ENCODE measurements at regions not wholly inside any gene's neighbourhood (a gene's known extent, or its start where the extent isn't known, plus 50 kb on each side); places are given as distances from the start of the nearest gene placed in this dataset.

DNA sequence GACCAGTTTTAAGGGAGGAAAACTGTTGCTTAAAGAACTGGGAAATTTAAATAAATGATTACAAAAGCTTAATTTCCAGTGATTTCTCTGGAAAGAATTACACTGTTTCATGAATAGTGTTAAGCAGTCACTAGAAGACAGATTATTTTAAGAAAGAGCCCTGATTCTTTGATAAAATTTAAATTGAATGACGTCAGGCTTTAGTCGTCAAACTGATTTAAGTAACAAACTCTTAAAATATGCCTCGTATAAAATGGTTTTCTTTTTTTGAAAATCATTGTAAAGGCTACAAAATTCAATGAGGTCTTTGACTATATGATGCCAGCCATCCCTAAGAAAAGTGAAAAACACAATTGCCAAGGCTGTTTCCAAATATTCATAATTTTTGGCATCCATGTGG lies 465.0 kb downstream of the NR4A2 start:
- no peak overlapping the region for H3K4me3 ChIP-seq (ENCODE audit: low read depth, low read length)
- DNase-seq (ENCODE audit: low read depth), result no peak
- TF ChIP-seq, protein P1, sequence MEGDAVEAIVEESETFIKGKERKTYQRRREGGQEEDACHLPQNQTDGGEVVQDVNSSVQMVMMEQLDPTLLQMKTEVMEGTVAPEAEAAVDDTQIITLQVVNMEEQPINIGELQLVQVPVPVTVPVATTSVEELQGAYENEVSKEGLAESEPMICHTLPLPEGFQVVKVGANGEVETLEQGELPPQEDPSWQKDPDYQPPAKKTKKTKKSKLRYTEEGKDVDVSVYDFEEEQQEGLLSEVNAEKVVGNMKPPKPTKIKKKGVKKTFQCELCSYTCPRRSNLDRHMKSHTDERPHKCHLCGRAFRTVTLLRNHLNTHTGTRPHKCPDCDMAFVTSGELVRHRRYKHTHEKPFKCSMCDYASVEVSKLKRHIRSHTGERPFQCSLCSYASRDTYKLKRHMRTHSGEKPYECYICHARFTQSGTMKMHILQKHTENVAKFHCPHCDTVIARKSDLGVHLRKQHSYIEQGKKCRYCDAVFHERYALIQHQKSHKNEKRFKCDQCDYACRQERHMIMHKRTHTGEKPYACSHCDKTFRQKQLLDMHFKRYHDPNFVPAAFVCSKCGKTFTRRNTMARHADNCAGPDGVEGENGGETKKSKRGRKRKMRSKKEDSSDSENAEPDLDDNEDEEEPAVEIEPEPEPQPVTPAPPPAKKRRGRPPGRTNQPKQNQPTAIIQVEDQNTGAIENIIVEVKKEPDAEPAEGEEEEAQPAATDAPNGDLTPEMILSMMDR (IDR thresholded peaks at IDR 0.05; ENCODE audit: insufficient read depth, low read length), result no peak

- TF ChIP-seq, protein P1 (IDR thresholded peaks at IDR 0.05; ENCODE audit: insufficient read depth, low read length), result no peak
- no peak for DNase-seq (ENCODE audit: low read depth)
- H3K4me3 ChIP-seq (ENCODE audit: low read depth, low read length), result no peak overlapping the region
Observed at GRCh38 chr2:155866477-155866876, 466.0 kb downstream of the NR4A2 start.

GRCh38 chr2:155852156-155852555 lies 480.4 kb downstream of the NR4A2 start:
- TF ChIP-seq, protein P1 (IDR thresholded peaks at IDR 0.05; ENCODE audit: insufficient read depth, low read length), result no peak
- H3K4me3 ChIP-seq (ENCODE audit: low read depth, low read length), result no peak overlapping the region
- no peak for DNase-seq (ENCODE audit: low read depth)

GRCh38 chr2:155846259-155846658 lies 486.3 kb downstream of the NR4A2 start:
- H3K4me3 ChIP-seq (ENCODE audit: low read depth, low read length), result no peak overlapping the region
- DNase-seq (ENCODE audit: low read depth), result no peak
- TF ChIP-seq, protein P1 (IDR thresholded peaks at IDR 0.05; ENCODE audit: insufficient read depth, low read length), result no peak

DNA sequence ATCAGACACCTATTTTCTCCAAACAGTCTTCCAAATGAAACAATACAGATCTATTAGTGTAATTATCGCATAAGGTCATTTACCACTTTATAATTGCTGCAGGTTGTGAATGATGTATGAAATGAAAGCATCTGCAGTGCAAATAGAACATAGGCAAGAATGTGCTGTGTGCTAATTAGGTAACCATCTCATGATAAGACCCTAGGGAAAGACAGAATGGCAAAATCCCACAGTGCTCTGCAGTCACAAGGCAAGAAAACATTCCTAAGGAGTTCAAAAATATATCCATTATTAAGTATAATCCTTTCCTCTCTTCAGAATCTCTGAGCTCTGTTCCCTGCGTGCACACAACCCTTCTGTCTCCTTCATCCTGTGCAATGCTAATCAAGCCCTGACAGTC lies 488.1 kb downstream of the NR4A2 start:
- no peak for DNase-seq (ENCODE audit: low read depth)
- TF ChIP-seq, protein P1 (IDR thresholded peaks at IDR 0.05; ENCODE audit: insufficient read depth, low read length), result no peak
- H3K4me3 ChIP-seq (ENCODE audit: low read depth, low read length), result no peak overlapping the region

DNA sequence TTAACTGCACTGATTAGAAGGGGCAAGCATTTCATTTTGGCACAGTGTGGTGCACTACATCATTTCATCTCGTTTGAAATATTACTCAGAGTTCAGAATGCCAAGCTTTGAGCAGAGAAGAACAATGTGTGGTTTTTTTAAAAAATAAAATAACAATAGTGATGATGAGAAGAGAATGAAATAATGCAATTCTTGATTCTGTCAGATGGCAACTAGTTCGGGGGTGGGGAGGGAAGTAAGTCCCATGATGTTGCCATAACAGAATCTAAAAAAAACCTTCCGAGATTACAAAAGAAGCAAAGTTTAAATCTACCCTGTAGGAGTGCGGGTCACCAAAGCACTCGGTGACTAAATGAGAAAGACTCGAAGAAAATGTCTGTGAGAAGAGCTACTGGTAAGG lies 490.4 kb downstream of the NR4A2 start:
- peak; percentile 90 for DNase-seq (ENCODE audit: low read depth)
- TF ChIP-seq, protein P1 (IDR thresholded peaks at IDR 0.05; ENCODE audit: insufficient read depth, low read length), result no peak
- no peak overlapping the region for H3K4me3 ChIP-seq (ENCODE audit: low read depth, low read length)

GRCh38 chr2:155841442-155841841 lies 491.1 kb downstream of the NR4A2 start:
- no peak overlapping the region for H3K4me3 ChIP-seq (ENCODE audit: low read depth, low read length)
- peak; percentile 35 for DNase-seq (ENCODE audit: low read depth)
- TF ChIP-seq, protein P1 (IDR thresholded peaks at IDR 0.05; ENCODE audit: insufficient read depth, low read length), result no peak
